H9 (cell line): ENCODE measurements at regions not wholly inside any gene's neighbourhood (a gene's known extent, or its start where the extent isn't known, plus 50 kb on each side); places are given as distances from the start of the nearest gene placed in this dataset.

Experiments
- DNase-seq: peaks from one replicate; pipeline ENCODE4 v3.0.0-alpha.2; 2017
- H2AFZ ChIP-seq: one replicate; pipeline ENCODE4 v1.6.1; 2013; ENCODE audit warnings: mild to moderate bottlenecking, low read length, control low read depth, moderate library complexity
- H2AK5ac ChIP-seq: 2 replicates; pipeline ENCODE4 v1.6.1; 2013; ENCODE audit warnings: low read length, control low read depth, mixed read lengths; ENCODE audit not compliant: insufficient read length
- H2BK120ac ChIP-seq: one replicate; pipeline ENCODE4 v1.6.1; 2013; ENCODE audit warnings: low read depth, mild to moderate bottlenecking, low read length, control low read depth, inconsistent platforms; ENCODE audit not compliant: poor library complexity, severe bottlenecking
- H2BK12ac ChIP-seq: 2 replicates; pipeline ENCODE4 v1.6.1; 2013; ENCODE audit warnings: low read length, control low read depth, mixed read lengths, low read depth; ENCODE audit not compliant: insufficient read length
- H2BK15ac ChIP-seq: 2 replicates; pipeline ENCODE4 v1.6.1; 2013; ENCODE audit warnings: low read depth, low read length, control low read depth
- H2BK20ac ChIP-seq: one replicate; pipeline ENCODE4 v1.6.1; 2013; ENCODE audit warnings: low read depth, mild to moderate bottlenecking, low read length, control low read depth, inconsistent platforms; ENCODE audit not compliant: poor library complexity, severe bottlenecking
- H2BK5ac ChIP-seq: 2 replicates; pipeline ENCODE4 v1.6.1; 2013; ENCODE audit warnings: low read length, control low read depth, mixed read lengths; ENCODE audit not compliant: insufficient read length
- H3K14ac ChIP-seq: 2 replicates; pipeline ENCODE4 v1.6.1; 2013; ENCODE audit warnings: low read length, control low read depth; ENCODE audit not compliant: insufficient read depth
- H3K18ac ChIP-seq: 2 replicates; pipeline ENCODE4 v1.6.1; 2013; ENCODE audit warnings: low read depth, mild to moderate bottlenecking, mixed read lengths, low read length, control low read depth; ENCODE audit not compliant: insufficient read length
- H3K23ac ChIP-seq: 2 replicates; pipeline ENCODE4 v1.6.1; 2013; ENCODE audit warnings: low read length, control low read depth, mixed read lengths, low read depth; ENCODE audit not compliant: insufficient read length
- H3K23me2 ChIP-seq: 2 replicates; pipeline ENCODE4 v1.6.1; 2013; ENCODE audit warnings: low read depth, mild to moderate bottlenecking, mixed read lengths, low read length, control low read depth; ENCODE audit not compliant: insufficient read length, poor library complexity, severe bottlenecking
- H3K27ac ChIP-seq: 2 replicates; pipeline ENCODE4 v1.5.1; 2013; ENCODE audit warnings: low read length, control low read depth, mixed read lengths, low read depth; ENCODE audit not compliant: insufficient read length
- H3K27me3 ChIP-seq: 2 replicates; pipeline ENCODE4 v1.6.1; 2013; ENCODE audit warnings: low read length, control low read depth, inconsistent platforms; ENCODE audit not compliant: insufficient read depth
- H3K4ac ChIP-seq: 2 replicates; pipeline ENCODE4 v1.6.1; 2013; ENCODE audit warnings: low read depth, mild to moderate bottlenecking, control low read depth, inconsistent platforms, low read length, moderate library complexity
- H3K4me1 ChIP-seq: 2 replicates; pipeline ENCODE4 v1.6.1; 2013; ENCODE audit warnings: low read length, control low read depth, inconsistent platforms; ENCODE audit not compliant: insufficient read depth
- H3K4me2 ChIP-seq: 2 replicates; pipeline ENCODE4 v1.6.1; 2013; ENCODE audit warnings: low read length, control low read depth, mixed read lengths; ENCODE audit not compliant: insufficient read length, insufficient read depth
- H3K56ac ChIP-seq: 2 replicates; pipeline ENCODE4 v1.6.1; 2013; ENCODE audit warnings: low read depth, mild to moderate bottlenecking, mixed read lengths, low read length, control low read depth; ENCODE audit not compliant: insufficient read length
- H3K79me1 ChIP-seq: 2 replicates; pipeline ENCODE4 v1.6.1; 2013; ENCODE audit warnings: low read depth, mild to moderate bottlenecking, moderate library complexity, low read length, control low read depth, inconsistent platforms; ENCODE audit not compliant: insufficient read depth, poor library complexity, severe bottlenecking
- H3K79me2 ChIP-seq: 2 replicates; pipeline ENCODE4 v1.6.1; 2013; ENCODE audit warnings: low read length, control low read depth, inconsistent platforms; ENCODE audit not compliant: insufficient read depth
- H3K9ac ChIP-seq: 2 replicates; pipeline ENCODE4 v1.6.1; 2013; ENCODE audit warnings: low read length, control low read depth, mixed read lengths; ENCODE audit not compliant: insufficient read length; ENCODE audit errors: extremely low read depth
- H3K9me3 ChIP-seq: one replicate; pipeline ENCODE4 v1.6.1; 2013; ENCODE audit warnings: low read depth, low read length, inconsistent platforms; ENCODE audit not compliant: control insufficient read depth
- H3T11ph ChIP-seq: one replicate; pipeline ENCODE4 v1.6.1; 2013; ENCODE audit warnings: mild to moderate bottlenecking, low read length, control low read depth, inconsistent platforms
- H4K20me1 ChIP-seq: one replicate; pipeline ENCODE4 v1.6.1; 2013; ENCODE audit not compliant: control insufficient read depth, insufficient read length, insufficient read depth
- H4K5ac ChIP-seq: 2 replicates; pipeline ENCODE4 v1.6.1; 2013; ENCODE audit warnings: low read depth, mild to moderate bottlenecking, mixed read lengths, low read length, control low read depth; ENCODE audit not compliant: insufficient read length
- H4K8ac ChIP-seq: replicated peaks from 2 replicates; pipeline ENCODE4 v1.6.1; 2013; ENCODE audit warnings: low read length, control low read depth, mixed read lengths, low read depth; ENCODE audit not compliant: insufficient read length
- H4K91ac ChIP-seq: 2 replicates; pipeline ENCODE4 v1.6.1; 2013; ENCODE audit warnings: low read depth, mild to moderate bottlenecking, moderate library complexity, mixed read lengths, low read length, control low read depth; ENCODE audit not compliant: insufficient read length
- H3K27ac Mint-ChIP-seq, 3 experiments: 2 replicates in 2 of 3; 3 replicates in 1 of 3; pipeline ENCODE4 v1.8.0; 2020 to 2021; ENCODE audit warnings: mixed read lengths in 3 of 3, mild to moderate bottlenecking in 1 of 3, moderate library complexity in 1 of 3
- H3K27me3 Mint-ChIP-seq: 2 replicates; pipeline ENCODE4 v1.8.0; 2021; ENCODE audit warnings: low read depth, mild to moderate bottlenecking, moderate library complexity, mixed read lengths
- H3K36me3 Mint-ChIP-seq, 3 experiments: 2 replicates in 2 of 3; 3 replicates in 1 of 3; pipeline ENCODE4 v1.8.0; 2020 to 2021; ENCODE audit warnings: low read depth in 3 of 3, mixed read lengths in 3 of 3; ENCODE audit not compliant: insufficient read depth in 1 of 3
- H3K4me1 Mint-ChIP-seq, 2 experiments: 2 replicates each; pipeline ENCODE4 v1.8.0; 2020; ENCODE audit warnings: mixed read lengths in 2 of 2
- H3K4me3 Mint-ChIP-seq, 2 experiments: 2 replicates in 1 of 2; 3 replicates in 1 of 2; pipeline ENCODE4 v1.8.0; 2020 to 2021; ENCODE audit warnings: mild to moderate bottlenecking in 2 of 2, mixed read lengths in 2 of 2, moderate library complexity in 1 of 2
- H3K9me3 Mint-ChIP-seq, 2 experiments: 2 replicates in 1 of 2; 3 replicates in 1 of 2; pipeline ENCODE4 v1.8.0; 2020; ENCODE audit warnings: mild to moderate bottlenecking in 2 of 2, mixed read lengths in 2 of 2, moderate library complexity in 1 of 2
- WGBS: extraction: QIAGEN DNeasy Blood & Tissue Kit; methylation state at CpG from one replicate; pipeline ENCODE4 v1.1.7; 2013; ENCODE audit warnings: missing lambda C conversion rate, low lambda C conversion rate, mixed read lengths; ENCODE audit not compliant: insufficient read length; ENCODE audit errors: extremely low coverage; 5-methylcytosine and 5-hydroxymethylcytosine counted together
- TF ChIP-seq, protein P1 (sequence below): fragments of 200-600 bp; sonication (generic); conservative IDR thresholded peaks from 3 replicates; pipeline ENCODE4 v1.8.0; 2021; ENCODE audit warnings: antibody characterized with exemption, mild to moderate bottlenecking

DNA sequence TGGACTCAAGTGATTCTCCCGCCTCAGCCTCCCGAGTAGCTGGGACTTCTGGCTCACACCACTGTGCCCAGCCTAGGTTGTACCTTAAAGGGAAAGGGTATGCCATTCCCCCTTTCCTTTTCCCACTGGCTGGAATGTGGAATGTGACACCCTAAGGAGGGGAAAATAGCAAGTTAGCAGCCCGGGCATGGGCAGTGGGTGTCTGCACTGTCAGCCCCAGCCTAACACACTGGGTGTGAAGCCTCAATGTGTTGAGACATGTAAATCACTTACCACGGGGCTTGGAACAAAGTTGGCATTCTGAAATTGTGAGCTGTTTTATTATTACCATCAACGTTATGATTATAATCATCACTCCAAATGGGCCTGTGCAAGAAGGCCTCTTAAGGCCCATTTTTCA, 80.8 kb upstream of the PTPN1 start:
- Mint-ChIP-seq H3K27me3 (no peaks in the 10 kb centered on the region; the same call in none of the 2 replicates), H3K9me3 (no peaks in the 10 kb centered on the region; a peak in 1 of 5 replicates), H3K4me1 (peaks cover 29 to 37% of the 10 kb centered on the region in 2 experiments), H3K36me3 (no peaks in the 10 kb centered on the region), H3K27ac (no peak overlapping the region), H3K4me3 (no peak overlapping the region)
- Histone ChIP-seq H2AK5ac (no peak overlapping the region), H3K23ac (no peak overlapping the region), H3K4ac (no peak overlapping the region), H3K27ac (no peak overlapping the region), H2BK5ac (no peak overlapping the region), H4K8ac (no peak overlapping the region), H3K79me2 (no peaks in the 10 kb centered on the region), H3K27me3 (no peaks in the 10 kb centered on the region), H3K4me1 (no peaks in the 10 kb centered on the region), H2BK120ac (no peak overlapping the region), H4K20me1 (no peaks in the 10 kb centered on the region), H2BK15ac (no peak overlapping the region), H2AFZ (no peak overlapping the region), H3K14ac (no peak overlapping the region), H3T11ph (no peak overlapping the region), H3K23me2 (no peaks in the 10 kb centered on the region), H3K4me2 (no peak overlapping the region), H3K18ac (no peak overlapping the region), H4K91ac (no peak overlapping the region), H2BK20ac (no peak overlapping the region), H3K9ac (no peak overlapping the region), H3K9me3 (no peaks in the 10 kb centered on the region), H4K5ac (no peak overlapping the region), H2BK12ac (no peak overlapping the region), H3K79me1 (no peaks in the 10 kb centered on the region), H3K56ac (no peak overlapping the region)
- TF ChIP-seq, protein P1, sequence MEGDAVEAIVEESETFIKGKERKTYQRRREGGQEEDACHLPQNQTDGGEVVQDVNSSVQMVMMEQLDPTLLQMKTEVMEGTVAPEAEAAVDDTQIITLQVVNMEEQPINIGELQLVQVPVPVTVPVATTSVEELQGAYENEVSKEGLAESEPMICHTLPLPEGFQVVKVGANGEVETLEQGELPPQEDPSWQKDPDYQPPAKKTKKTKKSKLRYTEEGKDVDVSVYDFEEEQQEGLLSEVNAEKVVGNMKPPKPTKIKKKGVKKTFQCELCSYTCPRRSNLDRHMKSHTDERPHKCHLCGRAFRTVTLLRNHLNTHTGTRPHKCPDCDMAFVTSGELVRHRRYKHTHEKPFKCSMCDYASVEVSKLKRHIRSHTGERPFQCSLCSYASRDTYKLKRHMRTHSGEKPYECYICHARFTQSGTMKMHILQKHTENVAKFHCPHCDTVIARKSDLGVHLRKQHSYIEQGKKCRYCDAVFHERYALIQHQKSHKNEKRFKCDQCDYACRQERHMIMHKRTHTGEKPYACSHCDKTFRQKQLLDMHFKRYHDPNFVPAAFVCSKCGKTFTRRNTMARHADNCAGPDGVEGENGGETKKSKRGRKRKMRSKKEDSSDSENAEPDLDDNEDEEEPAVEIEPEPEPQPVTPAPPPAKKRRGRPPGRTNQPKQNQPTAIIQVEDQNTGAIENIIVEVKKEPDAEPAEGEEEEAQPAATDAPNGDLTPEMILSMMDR, result no peak
- WGBS, result no CpG with 5 or more reads among the region's 5 CpGs
- DNase-seq, result no peak
